ENCODE measurements at regions not wholly inside any gene's neighbourhood (a gene's known extent, or its start where the extent isn't known, plus 50 kb on each side); places are given as distances from the start of the nearest gene placed in this dataset.
"Not testable (repeated sequence)": the region's sequence is repeated elsewhere in the genome, so short reads cannot be mapped to it uniquely, and the experiment has no call there.

DNA sequence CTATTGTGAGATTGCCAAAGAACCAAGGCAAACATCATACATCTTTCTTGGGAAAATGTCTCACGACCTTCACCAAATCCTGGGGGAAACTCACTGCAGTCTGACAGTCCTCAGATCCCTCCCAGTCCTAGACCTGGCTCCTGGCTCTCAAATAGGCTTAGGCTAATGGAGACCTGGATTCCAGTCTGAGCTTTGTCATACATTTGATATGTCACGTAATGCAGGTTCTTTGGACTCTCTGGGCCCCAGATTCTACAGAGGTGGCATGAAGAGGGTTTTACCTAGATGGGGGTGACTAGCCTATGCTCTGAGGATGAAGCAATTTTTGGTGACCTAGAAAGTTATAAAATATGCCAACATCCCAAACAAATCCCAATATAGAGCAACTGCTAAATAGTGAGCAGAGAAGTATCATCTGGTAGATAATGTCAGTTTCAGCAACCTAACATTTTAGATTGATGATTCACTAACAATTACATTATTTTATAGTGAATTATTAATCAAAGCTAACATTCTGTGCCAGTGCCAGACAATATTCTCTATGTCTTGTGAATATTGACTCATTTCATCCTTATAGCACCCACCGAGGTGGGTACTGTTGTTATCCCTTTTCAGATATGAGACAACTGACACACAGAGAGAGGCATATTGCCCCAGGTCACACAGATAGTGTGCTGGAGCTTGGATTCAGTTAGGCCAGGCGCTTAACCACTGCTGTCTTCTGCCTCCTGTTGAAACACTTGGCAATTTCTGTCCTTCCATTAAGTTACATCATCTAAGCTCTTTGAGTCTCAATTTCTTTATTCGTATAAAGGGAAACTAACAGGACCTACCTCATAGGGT, 195.4 kb upstream of the MAMLD1 start:
- DNase-seq: no peak

DNA sequence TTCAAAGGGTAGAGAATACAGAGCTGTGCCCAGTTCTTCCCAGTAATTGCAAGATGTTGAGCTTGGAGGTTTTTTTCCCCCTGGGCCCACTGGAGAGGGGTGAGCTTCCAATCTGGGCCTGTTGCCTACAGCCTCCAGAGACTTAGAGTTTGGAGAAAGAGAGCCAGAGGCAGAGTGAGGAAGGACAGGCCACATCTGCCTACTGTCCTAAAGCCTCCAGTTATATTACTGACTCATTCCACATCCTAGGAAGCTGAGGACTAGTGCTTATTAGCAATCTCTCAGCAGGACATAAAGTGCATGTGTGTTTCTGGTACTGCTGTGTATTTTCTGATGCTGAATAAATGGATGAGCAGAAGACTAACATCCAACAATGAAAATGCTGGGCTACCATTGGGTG, 181.0 kb upstream of the MAMLD1 start:
- no peak for DNase-seq

DNA sequence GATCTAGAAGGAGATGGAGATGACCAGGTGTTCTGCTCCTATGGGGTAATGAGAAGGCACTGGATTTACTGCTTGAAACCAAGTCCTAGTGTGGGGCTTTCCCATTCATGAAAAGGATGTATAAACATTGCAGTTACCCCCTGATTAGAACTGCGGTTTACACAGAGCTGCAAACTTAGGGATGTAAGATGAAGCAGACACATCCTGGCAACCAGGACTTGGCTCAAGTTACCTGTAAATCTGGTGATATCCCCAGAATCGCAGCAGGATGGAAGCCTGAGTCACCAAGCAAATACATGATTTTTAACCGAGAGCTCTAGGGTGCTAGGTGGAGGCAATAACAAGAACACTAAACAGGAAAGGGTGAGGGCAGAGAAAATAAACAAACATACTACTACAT, 178.6 kb upstream of the MAMLD1 start:
- no peak for DNase-seq

DNA sequence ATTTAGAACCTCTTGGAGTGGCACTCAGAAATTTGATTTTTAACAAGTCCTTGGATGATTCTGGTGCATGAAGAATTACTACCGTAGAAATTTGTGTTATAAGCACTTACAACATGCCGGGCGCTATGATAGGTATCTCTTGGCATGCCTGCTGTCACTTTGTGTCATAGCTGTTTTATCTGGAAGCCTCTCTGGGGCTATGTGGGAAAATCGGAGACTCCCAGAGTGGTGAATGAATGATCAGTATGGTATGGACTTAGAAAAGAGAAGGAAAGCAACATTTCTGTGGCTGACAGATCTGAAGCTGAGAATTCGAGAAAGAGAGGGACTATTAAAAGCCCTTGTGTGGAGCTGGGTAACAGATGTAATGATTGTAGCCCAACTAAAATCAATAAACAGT, 177.4 kb upstream of the MAMLD1 start:
- no peak for DNase-seq

DNA sequence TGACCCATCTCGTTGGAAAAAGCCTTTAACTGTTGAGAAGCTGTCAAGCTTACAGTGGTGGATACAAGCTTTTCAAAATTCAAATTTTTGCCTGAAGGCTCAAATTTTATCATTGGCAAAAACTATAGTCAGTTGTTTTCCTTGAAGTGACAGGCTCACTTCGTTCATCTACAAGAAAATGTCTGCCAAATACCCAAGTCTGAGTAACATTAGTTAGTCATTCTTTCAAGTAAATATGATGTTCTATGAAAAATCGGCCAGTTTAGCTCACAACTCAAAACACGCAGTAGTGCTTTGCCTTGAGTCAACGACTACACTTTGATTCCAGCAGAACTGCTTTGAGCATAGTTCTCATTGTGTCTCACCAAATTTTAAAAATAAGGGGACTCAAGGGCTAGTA, 170.3 kb upstream of the MAMLD1 start:
- DNase-seq: no peak

DNA sequence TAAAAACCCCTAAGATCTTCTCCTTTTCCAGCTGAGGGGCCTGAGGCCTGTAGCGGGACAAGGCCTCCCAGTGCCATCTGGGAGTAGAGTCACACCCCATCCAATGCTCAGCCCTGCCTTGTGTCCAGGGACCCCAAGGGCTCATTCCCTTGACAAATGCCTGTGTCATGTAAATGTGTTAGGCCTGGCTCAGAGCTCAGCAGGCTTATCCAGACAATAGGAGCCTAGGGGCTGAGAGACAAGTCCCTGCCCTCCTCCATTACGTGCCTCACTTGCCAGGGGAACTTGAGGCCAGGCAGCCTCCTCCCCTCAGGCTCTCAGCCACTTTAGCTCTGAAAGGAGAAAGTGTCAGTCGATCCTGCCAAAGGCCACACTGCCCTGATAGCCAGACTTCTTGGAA, 166.8 kb upstream of the MAMLD1 start:
- DNase-seq: no peak

DNA sequence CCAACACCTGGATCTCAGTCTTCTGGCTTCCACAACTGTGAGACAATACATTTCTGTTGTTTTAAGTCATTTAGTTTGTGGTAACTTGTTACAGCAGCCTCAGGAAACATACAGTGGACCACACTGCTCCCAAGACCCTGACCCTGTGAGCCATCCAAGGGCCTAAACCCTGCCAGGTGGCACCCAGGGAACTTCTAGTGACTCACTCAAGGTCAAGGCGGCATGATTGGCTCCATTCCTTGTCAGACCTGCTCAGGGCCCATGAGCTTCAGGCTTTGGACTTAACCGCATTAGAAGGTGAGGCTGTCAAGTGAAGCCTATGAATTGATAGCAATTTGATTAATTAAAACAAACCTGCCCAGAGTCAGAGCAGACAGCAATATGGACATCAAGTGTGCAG, 165.7 kb upstream of the MAMLD1 start:
- no peak for DNase-seq

DNA sequence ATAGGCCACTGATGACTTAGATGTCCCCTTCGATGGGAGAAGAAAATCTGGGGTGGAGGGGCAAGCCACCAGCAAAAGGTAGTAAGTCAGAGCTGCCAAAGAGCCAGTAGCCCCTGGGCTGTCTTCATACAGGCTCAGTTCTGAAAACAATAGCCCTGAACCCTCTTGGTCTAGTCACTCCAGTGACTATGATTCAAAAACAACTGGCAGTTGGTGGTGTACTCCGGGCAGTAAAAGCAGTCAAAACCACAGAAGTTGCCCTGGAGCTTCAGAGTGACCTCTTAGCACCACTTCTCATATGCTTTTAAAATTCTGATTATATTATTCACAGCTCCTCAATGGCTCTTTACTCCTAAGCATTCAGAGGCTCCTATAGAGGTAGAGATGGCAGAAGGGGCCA, 164.3 kb upstream of the MAMLD1 start:
- DNase-seq: no peak

DNA sequence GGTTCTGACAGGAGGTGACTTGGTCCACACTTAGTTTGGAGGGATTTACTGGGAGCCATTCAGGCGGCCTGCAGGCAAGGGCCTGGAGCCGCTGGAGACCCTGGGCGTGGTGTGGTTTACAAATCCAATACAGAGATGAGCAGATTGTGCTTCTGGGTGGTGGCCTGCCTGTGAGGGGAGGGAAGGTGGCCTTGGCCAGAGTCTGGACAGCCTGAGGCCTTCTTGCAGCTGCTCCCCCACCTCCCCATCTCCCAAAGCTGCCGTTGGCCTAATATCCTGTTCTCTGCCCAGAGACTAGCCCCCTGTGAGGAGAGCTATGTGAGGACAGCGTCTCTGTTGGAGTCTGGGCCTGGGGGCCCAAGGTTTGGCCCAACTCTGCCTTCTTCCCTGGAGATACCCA, 163.9 kb upstream of the MAMLD1 start:
- DNase-seq: no peak

DNA sequence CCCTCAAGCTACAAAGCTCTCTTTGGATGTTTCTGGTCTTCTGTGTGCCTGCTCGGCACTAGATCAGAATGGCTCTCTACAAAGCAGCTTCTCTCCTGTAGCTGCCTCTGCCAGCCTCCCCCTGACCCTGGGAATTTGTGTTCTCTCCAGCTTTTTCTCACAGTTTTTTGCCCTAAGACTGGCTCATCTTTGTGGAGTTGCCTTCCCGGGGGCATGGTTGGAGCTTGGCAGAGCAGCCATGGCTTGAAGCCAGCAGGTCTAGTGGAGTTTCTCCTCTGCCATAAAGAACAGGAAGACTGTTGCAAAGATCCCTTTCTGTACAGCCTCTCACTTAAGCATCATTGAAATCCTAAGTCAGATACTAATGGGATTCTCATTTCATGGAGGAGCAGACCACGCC, 163.3 kb upstream of the MAMLD1 start:
- DNase-seq: no peak

DNA sequence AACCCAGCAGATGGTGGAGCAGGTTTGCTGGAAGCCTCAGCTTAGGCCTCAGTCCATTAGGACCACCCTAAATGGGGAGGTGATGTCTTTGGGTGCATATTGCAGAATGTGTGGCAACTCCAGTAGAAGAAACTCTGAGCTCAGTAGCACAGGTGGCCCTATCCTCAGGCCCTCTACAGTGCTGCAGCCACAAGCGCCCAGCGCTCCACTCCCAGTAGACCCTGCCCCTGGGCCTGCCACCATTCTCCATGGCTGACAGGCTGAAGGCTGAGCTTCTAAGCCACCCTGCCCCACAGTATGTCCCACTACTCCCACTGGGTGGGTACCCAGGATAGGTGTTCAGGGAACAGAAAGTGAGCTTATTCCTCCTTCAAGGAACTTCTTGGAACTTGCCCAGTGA, 162.8 kb upstream of the MAMLD1 start:
- no peak for DNase-seq

DNA sequence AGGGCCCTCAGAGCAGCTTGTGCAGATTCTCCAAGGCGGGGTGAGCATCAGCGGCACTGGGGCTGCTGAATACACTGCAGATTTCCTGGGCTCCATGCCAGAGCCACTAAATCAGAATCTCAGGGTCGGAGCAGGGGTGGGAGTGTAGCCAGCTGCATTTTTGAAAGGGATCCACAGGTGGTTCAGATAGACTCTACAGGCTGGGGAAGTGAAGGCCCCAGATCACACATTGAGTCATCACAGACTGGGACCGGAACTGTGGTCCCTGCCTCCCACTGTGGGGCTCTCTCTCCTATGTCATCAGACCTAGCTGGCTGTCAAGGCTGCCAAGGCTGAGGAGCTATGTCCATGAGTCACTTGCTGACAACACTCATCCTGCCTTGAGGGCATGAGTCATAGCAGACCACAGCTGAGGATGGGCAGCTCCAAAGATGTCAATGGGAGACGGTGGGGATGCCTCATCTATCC, 162.3 kb upstream of the MAMLD1 start:
- peak; percentile 18 for DNase-seq

DNA sequence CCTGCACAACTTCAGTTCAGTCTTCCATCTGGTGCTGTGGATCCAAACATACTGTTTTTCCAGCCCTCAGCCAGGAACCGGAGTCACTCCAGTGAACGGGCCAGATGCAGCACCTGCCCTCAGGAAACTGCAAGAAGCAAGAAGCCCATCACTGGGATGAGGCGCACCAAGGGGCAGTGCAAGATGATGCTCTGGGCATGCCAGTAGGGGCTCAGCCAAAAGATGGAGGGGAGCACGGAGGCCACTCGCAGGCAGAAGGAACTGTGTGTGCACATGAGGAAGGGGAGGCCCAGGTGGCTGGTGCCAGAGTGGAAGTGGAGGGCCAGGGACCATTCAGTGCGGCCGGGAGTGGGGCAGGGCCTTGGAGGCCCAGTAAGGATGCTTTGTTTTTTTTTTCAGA, 161.7 kb upstream of the MAMLD1 start:
- no peak for DNase-seq

DNA sequence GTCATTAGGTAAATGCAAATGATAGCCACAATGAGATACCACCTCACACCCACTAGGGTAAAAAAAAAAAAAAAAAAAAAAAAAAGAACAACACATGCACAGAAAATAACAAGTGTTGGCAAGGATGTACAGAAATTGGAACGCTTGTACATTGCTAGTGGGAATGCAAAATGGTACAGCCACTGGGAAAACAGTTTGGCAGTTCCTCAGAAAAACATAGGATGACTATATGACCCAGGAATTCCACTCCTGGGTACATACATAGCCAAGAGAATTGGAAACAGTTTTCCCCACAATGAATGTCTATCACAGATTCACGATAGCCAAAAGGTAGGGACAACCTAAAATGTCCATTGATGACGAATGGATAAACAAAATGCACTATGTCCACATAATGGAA, 161.3 kb upstream of the MAMLD1 start:
- DNase-seq: no peak

DNA sequence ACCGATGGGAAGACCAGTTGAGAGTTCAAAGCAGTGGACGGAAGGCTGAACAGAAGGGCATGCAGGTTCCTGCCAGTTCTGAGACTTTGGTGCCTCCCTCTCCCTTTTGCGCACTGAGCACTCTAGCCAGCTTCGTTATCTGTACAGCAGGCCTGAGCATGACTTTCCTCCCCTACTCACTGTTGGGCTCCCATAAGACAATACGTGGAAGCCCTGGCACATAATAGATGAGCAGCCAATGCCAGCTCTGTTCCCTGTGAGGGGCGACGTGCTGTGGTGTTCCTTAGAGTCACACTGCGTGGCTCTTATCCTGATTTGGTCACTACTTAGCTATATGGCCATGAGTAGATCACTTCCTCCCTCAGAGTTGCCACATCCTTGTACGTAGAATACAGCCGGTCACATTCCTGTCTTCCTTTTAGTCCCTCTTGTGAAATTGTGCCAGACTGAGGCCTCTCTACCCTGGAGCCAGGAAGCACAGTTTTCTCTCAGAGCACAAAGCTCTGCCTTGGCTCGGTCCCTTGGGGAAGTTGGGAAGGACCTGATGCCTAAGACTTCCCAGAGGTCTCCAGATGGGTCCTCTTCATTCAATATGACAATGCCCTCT, 160.4 kb upstream of the MAMLD1 start:
- no peak for DNase-seq

DNA sequence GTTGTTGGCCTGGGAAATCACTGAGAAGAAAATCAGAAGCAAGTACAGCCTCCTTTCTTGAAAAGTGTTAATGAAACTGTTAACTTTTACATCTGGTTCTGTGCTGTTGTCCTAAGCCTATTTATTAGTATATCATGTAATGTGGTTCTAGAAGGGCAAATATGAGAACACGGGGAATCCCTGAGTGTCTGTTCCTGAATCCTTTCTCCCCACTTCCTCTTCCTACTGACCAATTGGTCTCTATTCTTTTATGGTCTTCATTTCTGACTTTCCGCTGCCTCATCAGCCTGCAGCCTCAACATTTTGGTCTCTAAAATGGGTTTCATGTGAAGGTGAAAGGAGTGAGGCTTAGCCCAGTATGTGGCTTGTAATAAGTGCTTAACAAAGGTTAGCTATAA, 159.9 kb upstream of the MAMLD1 start:
- no peak for DNase-seq

DNA sequence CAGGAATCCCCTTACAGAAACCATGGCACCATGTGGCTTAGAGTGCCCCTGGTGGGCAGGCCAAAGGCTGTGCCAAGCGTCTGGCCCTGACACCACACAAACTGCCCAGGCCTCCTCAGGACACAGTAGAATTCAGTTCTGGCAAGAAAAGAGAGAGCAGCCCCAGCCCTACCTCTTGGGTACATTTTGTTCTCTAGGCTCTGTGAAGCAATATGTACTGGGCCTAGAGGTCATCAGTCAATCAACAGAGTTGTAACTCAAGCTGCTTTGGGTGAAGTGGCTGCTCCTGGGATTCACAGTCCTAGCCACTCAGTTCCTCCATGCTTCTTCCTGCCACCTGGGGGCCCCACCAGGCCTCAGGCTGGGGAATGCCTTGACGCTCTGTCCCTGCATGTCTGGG, 158.1 kb upstream of the MAMLD1 start:
- DNase-seq: no peak

DNA sequence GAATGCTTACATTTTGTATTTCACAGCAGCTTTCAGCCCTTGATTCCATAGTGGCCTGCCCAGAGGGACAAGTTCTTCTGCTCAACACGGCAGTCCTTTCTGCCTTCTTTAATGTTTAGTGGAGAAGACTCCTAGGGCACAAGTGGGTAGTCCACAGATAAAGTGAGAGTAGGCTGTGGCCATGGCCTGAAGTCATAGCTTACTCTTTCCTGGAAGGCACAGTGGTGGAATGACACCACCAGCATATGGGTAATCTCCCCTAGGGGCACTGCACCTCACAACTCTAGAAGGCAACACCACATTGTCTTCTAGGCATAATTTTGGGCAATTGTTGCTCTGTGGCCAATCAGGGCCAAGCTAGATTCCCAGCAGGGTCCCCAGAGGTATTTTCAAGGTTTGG, 155.4 kb upstream of the MAMLD1 start:
- DNase-seq: no peak

DNA sequence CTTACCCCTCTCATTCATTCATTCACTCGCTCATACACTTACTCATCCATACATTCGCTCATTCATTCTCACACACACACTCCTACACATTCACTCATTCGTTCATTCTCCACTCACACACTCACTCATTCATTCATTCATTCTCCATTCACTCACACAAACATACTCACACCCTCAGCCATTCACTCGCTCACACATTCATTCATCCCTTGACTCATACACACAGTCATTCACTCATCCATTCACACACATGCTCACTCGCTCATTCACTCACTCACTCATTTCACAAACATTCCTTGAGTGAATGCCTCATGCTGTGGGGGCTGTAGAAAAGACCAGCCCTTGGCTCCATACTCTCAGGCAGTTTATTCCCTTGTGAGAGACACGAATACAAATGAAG, 151.1 kb upstream of the MAMLD1 start:
- DNase-seq: no peak

DNA sequence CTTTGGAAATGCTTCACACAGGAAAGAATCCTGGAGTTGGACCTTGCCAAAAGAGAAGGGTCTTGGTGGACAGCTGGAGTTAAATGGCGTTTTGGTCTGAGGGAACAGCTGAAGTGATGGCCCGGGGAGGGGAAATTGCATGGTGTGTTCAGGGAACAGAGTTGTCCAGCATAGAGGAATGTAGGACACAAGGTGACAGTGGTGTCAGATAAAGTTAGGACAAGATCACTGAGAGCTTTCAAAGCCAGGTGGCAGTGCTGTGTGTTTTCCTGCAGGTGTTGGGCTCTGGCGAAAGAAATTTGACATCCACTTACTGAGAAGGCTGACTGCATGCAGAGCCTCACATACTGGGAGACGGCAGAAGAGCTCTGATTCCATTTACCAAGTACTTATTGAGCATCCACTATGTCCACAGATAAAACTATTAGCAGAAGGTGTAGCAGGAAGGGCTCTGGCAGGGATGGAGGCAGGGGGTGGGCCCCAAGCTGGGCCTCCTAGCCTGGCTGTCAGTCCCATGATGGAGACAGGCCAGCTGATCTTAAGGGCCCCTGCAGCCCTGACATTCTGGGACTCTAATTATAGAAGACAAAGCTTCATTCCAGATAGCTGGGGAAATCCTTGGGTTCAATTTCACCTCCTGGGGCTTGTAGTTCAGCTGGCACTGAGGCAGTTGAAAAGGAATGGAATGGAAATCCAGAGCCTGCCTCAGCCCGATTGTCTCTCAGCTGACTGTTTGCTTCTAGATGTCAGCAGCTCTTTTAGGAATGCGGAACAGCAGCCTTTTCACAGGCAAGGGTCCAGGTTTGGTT, 150.2 kb upstream of the MAMLD1 start:
- no peak for DNase-seq

DNA sequence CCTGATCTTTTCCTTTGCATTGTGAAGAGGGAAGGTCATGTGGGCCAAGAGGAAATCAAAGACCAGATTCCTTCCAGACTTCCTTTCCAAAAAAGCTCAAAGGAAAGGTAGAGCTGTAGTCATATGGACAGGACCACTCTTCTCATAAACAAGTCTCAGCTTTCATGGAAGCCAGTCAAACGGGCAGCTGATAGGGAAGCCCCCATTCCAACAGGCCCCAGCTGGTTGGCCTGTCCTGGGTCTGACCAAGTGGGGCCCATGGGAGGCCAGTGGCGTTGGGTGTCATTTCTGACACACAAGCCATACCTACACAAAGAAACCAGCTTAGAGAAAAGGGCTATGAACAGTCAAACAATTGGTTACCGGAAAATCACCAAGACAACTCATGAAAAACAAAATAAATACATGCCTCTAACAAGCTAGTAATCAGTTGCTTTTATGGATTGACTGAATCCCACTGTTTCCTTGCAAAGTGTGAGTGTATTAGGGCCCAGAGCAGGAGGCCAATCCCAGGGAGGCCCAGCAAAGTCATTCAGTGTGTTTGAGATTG, 149.6 kb upstream of the MAMLD1 start:
- DNase-seq: no peak

DNA sequence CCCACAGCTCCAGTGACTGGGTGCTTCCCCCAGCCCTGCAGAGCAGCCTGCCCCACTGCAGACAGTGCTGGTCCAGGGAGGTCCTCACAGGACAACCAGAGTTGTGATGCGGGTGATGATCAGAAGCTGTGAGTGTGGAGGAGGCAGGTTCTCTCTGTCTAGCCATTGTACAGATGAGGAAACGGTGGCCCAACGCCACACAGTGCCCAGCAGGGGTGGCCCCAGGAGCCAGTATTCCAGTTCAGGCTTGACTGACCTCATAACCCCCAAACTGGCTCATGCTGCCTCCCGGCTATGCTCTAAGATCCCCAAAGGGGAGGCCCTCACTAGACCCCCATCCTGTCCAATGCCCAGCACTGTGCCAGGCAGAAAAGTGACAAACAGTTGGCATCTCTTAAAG, 147.1 kb upstream of the MAMLD1 start:
- DNase-seq: not testable (repeated sequence)

DNA sequence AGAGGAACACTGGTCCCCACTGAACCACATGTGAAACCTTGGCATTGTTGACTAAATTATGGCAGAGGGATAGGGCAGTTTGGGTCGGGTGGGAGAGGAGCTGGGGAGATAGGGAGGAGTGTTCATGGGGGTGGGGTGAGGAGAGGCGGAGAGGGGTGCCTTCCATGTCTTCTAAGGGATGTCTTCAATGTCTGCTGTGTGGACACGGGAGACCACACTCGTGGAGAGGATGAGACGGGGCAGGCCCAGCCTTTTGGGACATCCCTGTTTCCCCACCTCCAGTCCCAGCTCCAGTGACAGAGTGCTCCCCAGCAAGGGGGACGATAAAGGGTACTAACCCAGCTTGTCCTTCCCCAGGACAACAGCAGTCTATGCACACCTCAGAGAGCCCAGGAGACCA, 146.4 kb upstream of the MAMLD1 start:
- no peak for DNase-seq

DNA sequence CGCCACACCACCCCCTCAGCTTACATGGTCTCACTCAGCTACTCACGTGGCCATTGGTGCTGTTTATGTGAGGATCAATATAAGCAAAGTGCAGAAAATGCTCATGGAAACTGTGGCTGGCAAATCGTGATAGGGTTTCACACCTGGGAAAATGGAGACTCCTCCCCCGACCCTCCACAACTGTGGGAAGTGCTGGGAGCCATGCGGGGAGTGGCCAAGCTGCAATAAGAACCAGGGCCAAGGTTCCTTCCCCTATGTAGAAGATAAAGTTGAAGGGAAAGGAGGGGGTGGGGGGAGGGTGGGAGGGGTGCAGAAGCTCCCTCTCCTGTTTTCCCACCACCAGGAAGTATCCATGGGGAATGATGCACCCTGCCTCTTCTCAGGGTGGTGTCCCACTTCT, 145.5 kb upstream of the MAMLD1 start:
- no peak for DNase-seq
